ENCODE measurements at regions not wholly inside any gene's neighbourhood (a gene's known extent, or its start where the extent isn't known, plus 50 kb on each side); places are given as distances from the start of the nearest gene placed in this dataset.

GRCh38 chr10:120270906-120271305 is 186.1 kb upstream of the PLPP4 start:
- Mint-ChIP-seq H3K27me3 (no peaks in the 10 kb centered on the region), H3K4me1 (ENCODE audit: low read depth) (peaks cover 8% of the 10 kb centered on the region), H3K9me3 (ENCODE audit: low read depth) (peaks cover 3% of the 10 kb centered on the region), H3K36me3 (ENCODE audit: insufficient read depth) (no peaks in the 10 kb centered on the region), H3K4me3 (ENCODE audit: low read depth) (no peak overlapping the region), H3K27ac (no peak overlapping the region)
- TF ChIP-seq CTCF (IDR thresholded peaks at IDR 0.05; ENCODE audit: unreplicated experiment): no peak
- no peak for DNase-seq (ENCODE audit: low spot score, unreplicated experiment)

GRCh38 chr10:120271696-120272095 is 185.3 kb upstream of the PLPP4 start:
- H3K4me1 Mint-ChIP-seq (ENCODE audit: low read depth): peaks cover 8% of the 10 kb centered on the region
- no peaks in the 10 kb centered on the region for H3K27me3 Mint-ChIP-seq
- no peak overlapping the region for H3K4me3 Mint-ChIP-seq (ENCODE audit: low read depth)

GRCh38 chr10:120272350-120272749 is 184.7 kb upstream of the PLPP4 start:
- no peak for DNase-seq (ENCODE audit: low spot score, unreplicated experiment)
- Mint-ChIP-seq H3K36me3 (ENCODE audit: insufficient read depth) (no peaks in the 10 kb centered on the region), H3K27me3 (no peaks in the 10 kb centered on the region), H3K4me3 (ENCODE audit: low read depth) (no peak overlapping the region), H3K9me3 (ENCODE audit: low read depth) (peaks cover 3% of the 10 kb centered on the region), H3K27ac (no peak overlapping the region), H3K4me1 (ENCODE audit: low read depth) (peaks cover 8% of the 10 kb centered on the region)
- no peak for TF ChIP-seq CTCF (IDR thresholded peaks at IDR 0.05; ENCODE audit: unreplicated experiment)

More at GRCh38 chr10:120271696-120272095, 185.3 kb upstream of the PLPP4 start:
- no peak for TF ChIP-seq CTCF (IDR thresholded peaks at IDR 0.05; ENCODE audit: unreplicated experiment)
- Mint-ChIP-seq H3K9me3 (ENCODE audit: low read depth) (peaks cover 3% of the 10 kb centered on the region), H3K27ac (no peak overlapping the region), H3K36me3 (ENCODE audit: insufficient read depth) (no peaks in the 10 kb centered on the region)
- DNase-seq (ENCODE audit: low spot score, unreplicated experiment): no peak

- H3K9me3 Mint-ChIP-seq (ENCODE audit: low read depth): no peaks in the 10 kb centered on the region
- peaks cover 3% of the 10 kb centered on the region for H3K27me3 Mint-ChIP-seq
- no peak for DNase-seq (ENCODE audit: low spot score, unreplicated experiment)
- H3K4me1 Mint-ChIP-seq (ENCODE audit: low read depth): no peaks in the 10 kb centered on the region
- H3K27ac Mint-ChIP-seq: no peak overlapping the region
- no peak overlapping the region for H3K4me3 Mint-ChIP-seq (ENCODE audit: low read depth)
- no peaks in the 10 kb centered on the region for H3K36me3 Mint-ChIP-seq (ENCODE audit: insufficient read depth)
- TF ChIP-seq CTCF (IDR thresholded peaks at IDR 0.05; ENCODE audit: unreplicated experiment): no peak
These were observed 179.0 kb upstream of the PLPP4 start for GRCh38 chr10:120278069-120278468.

- H3K4me1 Mint-ChIP-seq (ENCODE audit: low read depth): no peaks in the 10 kb centered on the region
- H3K4me3 Mint-ChIP-seq (ENCODE audit: low read depth): no peak overlapping the region
- peaks cover 3% of the 10 kb centered on the region for H3K27me3 Mint-ChIP-seq
- no peaks in the 10 kb centered on the region for H3K36me3 Mint-ChIP-seq (ENCODE audit: insufficient read depth)
- H3K27ac Mint-ChIP-seq: no peak overlapping the region
- H3K9me3 Mint-ChIP-seq (ENCODE audit: low read depth): no peaks in the 10 kb centered on the region
- no peak for TF ChIP-seq CTCF (IDR thresholded peaks at IDR 0.05; ENCODE audit: unreplicated experiment)
- no peak for DNase-seq (ENCODE audit: low spot score, unreplicated experiment)
These were observed 177.8 kb upstream of the PLPP4 start for GRCh38 chr10:120279196-120279595.

All from progenitor cell of endocrine pancreas (in vitro differentiated cells).